Stomach (tissue), 4 donors: ENCODE measurements at regions not wholly inside any gene's neighbourhood (a gene's known extent, or its start where the extent isn't known, plus 50 kb on each side); places are given as distances from the start of the nearest gene placed in this dataset.
"Not testable (repeated sequence)": the region's sequence is repeated elsewhere in the genome, so short reads cannot be mapped to it uniquely, and the experiment has no call there.

ENCODE experiments used
- EP300 ChIP-seq: sonication (generic); formaldehyde crosslinking; IDR thresholded peaks from one replicate; pipeline ENCODE4 v1.6.1; 2017; ENCODE audit warnings: antibody characterized with exemption
- POLR2AphosphoS5 ChIP-seq, 3 donors: sonication (generic); formaldehyde crosslinking; IDR thresholded peaks; one replicate each; pipeline ENCODE4 v1.6.1; 2016; ENCODE audit warnings: antibody characterized with exemption in 3 of 3
- TF ChIP-seq, protein P1 (sequence below), 7 experiments: fragments of 450-650 bp in 4 of 7; fragments of 200-600 bp in 3 of 7; sonication (generic) in 3 of 7; IDR thresholded peaks; one replicate each; pipeline ENCODE4 v1.5.1; 2016 to 2019; ENCODE audit warnings: antibody characterized with exemption in 7 of 7, control low read depth in 2 of 7, mild to moderate bottlenecking in 1 of 7

DNA sequence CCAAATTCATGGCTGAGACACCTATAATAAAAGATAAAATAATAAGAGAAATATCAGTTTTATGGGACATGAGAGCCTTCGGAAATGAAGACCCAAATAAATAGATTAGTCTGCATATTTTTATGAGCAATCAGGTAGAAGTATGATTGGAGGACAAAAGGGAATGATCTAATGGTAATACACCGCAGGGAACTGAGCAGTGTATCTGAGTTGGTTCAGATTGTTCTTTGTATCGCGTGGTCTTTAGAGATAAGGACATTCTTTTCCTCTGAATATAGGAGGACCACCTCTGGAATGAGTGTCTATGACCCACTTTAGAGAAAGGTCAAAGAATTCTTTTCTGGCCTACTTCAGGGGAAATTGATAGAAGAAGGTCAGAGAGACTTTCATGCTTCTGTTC is 801.8 kb upstream of the CHD1 start:
- TF ChIP-seq POLR2AphosphoS5 (IDR thresholded peaks at IDR 0.05); EP300: not testable (repeated sequence)
- TF ChIP-seq, protein P1, sequence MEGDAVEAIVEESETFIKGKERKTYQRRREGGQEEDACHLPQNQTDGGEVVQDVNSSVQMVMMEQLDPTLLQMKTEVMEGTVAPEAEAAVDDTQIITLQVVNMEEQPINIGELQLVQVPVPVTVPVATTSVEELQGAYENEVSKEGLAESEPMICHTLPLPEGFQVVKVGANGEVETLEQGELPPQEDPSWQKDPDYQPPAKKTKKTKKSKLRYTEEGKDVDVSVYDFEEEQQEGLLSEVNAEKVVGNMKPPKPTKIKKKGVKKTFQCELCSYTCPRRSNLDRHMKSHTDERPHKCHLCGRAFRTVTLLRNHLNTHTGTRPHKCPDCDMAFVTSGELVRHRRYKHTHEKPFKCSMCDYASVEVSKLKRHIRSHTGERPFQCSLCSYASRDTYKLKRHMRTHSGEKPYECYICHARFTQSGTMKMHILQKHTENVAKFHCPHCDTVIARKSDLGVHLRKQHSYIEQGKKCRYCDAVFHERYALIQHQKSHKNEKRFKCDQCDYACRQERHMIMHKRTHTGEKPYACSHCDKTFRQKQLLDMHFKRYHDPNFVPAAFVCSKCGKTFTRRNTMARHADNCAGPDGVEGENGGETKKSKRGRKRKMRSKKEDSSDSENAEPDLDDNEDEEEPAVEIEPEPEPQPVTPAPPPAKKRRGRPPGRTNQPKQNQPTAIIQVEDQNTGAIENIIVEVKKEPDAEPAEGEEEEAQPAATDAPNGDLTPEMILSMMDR (IDR thresholded peaks at IDR 0.05): not testable (repeated sequence)
